H1 (cell line): ENCODE measurements at regions not wholly inside any gene's neighbourhood (a gene's known extent, or its start where the extent isn't known, plus 50 kb on each side); places are given as distances from the start of the nearest gene placed in this dataset.

Experiments
- CREB1 ChIP-seq: IDR thresholded peaks from 2 replicates; pipeline ENCODE4 v1.6.1; 2012; ENCODE audit warnings: inconsistent platforms
- EZH2 ChIP-seq: fragments of 200-600 bp; sonication (generic); IDR thresholded peaks from 2 replicates; pipeline ENCODE4 v1.7.1; 2012; ENCODE audit warnings: low read depth, mild to moderate bottlenecking, moderate library complexity, low read length, inconsistent platforms; ENCODE audit not compliant: severe bottlenecking
- HDAC6 ChIP-seq: IDR thresholded peaks from one replicate; pipeline ENCODE4 v1.7.1; 2012; ENCODE audit warnings: low read depth, mild to moderate bottlenecking, inconsistent platforms, low read length, moderate library complexity
- NRF1 ChIP-seq: IDR thresholded peaks from 2 replicates; pipeline ENCODE4 v1.6.1; 2011; ENCODE audit warnings: mild to moderate bottlenecking, low read depth, low read length, improper control_type of control experiment
- POLR2A ChIP-seq, 2 experiments: IDR thresholded peaks; 1 replicate in 1 of 2; 2 replicates in 1 of 2; pipeline ENCODE4 v1.6.1; 2011; ENCODE audit warnings: low read depth in 2 of 2, low read length in 2 of 2, mild to moderate bottlenecking in 2 of 2; ENCODE audit errors: control extremely low read depth in 1 of 2
- RFX5 ChIP-seq: IDR thresholded peaks from 2 replicates; pipeline ENCODE4 v1.6.1; 2011; ENCODE audit warnings: low read depth, low read length, improper control_type of control experiment, borderline replicate concordance
- TAF1 ChIP-seq: IDR thresholded peaks from 2 replicates; pipeline ENCODE4 v1.6.1; 2011; ENCODE audit warnings: mild to moderate bottlenecking, low read depth, low read length
- TF ChIP-seq, protein P1 (sequence below), 3 experiments: IDR thresholded peaks; 1 replicate in 2 of 3; 2 replicates in 1 of 3; pipeline versions ENCODE4 v1.5.1 to v1.6.1; 2011; ENCODE audit warnings: low read length in 3 of 3, mild to moderate bottlenecking in 3 of 3, inconsistent platforms in 2 of 3, low read depth in 1 of 3, moderate library complexity in 1 of 3; ENCODE audit not compliant: insufficient read depth in 1 of 3; ENCODE audit errors: control extremely low read depth in 1 of 3

DNA sequence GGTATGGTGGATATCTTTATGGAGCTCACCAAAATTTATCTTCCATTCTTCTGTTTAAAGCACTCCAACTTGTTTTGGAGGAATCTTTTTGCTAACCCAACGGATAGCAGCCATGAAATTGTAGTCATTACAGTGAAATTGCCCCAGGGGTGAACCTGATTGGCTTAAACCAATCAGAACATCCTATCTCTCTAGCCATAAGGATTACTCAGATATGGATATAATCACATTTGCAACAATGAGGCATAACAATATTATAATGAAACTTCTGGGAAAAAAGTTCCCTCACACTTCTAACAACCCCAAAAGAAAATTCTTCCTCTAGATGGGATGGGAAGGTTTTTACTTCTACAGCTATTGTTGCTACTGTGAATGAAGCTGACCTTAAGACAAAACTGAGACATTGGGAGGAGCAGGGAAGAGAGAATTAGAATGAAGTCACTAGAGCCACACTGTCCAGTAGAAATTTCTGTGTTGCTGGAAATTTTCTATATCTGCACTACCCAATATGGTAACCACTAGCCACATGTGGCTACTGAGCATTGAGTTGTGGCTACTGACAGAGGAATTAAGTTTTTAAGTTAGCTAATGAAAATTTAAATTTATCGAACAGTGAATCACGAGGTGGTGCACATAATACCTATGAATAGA is 50.4 kb upstream of the ARHGAP21 start:
- TF ChIP-seq RFX5 = no peak
- TF ChIP-seq HDAC6 = no peak
- TF ChIP-seq NRF1 = no peak
- TF ChIP-seq EZH2 = no peak
- no peak for TF ChIP-seq POLR2A (IDR thresholded peaks at IDR 0.05; ENCODE audit: control extremely low read depth in 1 of 2, low read depth in 2 of 2, low read length in 2 of 2)
- TF ChIP-seq, protein P1, sequence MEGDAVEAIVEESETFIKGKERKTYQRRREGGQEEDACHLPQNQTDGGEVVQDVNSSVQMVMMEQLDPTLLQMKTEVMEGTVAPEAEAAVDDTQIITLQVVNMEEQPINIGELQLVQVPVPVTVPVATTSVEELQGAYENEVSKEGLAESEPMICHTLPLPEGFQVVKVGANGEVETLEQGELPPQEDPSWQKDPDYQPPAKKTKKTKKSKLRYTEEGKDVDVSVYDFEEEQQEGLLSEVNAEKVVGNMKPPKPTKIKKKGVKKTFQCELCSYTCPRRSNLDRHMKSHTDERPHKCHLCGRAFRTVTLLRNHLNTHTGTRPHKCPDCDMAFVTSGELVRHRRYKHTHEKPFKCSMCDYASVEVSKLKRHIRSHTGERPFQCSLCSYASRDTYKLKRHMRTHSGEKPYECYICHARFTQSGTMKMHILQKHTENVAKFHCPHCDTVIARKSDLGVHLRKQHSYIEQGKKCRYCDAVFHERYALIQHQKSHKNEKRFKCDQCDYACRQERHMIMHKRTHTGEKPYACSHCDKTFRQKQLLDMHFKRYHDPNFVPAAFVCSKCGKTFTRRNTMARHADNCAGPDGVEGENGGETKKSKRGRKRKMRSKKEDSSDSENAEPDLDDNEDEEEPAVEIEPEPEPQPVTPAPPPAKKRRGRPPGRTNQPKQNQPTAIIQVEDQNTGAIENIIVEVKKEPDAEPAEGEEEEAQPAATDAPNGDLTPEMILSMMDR (IDR thresholded peaks at IDR 0.05; ENCODE audit: control extremely low read depth in 1 of 3, insufficient read depth in 1 of 3, low read depth in 1 of 3, low read length in 3 of 3) = no peak
- no peak for TF ChIP-seq TAF1
- no peak for TF ChIP-seq CREB1
